Brain pericyte (primary cell): ENCODE measurements at regions not wholly inside any gene's neighbourhood (a gene's known extent, or its start where the extent isn't known, plus 50 kb on each side); places are given as distances from the start of the nearest gene placed in this dataset.
A peak's percentile ranks its signal among the peaks of the same experiment; 100 is the strongest.

Experiments used
- DNase-seq: peaks from one replicate; pipeline ENCODE4 v3.0.0-alpha.2; 2012; ENCODE audit warnings: low read depth, low spot score

DNA sequence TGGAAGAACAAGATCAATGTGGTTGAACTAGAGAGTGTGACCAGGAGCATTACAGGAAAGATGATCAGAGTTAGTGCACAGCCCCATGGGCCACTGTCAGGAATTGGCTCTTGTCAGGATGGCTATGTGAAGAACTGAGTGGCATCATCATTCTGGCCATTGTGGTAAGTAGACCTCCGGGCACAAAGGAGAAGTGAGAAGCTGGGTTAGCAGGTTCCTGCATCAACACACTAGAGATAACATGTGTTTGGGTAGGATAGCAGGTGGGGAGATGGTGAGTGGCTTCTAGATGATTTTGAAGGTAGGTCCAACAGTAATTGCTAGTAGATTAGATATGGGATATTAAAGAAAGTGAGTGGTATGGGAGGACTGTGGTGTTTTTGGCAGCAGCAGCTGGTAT lies 408.2 kb downstream of the TSN start:
- DNase-seq: no peak

DNA sequence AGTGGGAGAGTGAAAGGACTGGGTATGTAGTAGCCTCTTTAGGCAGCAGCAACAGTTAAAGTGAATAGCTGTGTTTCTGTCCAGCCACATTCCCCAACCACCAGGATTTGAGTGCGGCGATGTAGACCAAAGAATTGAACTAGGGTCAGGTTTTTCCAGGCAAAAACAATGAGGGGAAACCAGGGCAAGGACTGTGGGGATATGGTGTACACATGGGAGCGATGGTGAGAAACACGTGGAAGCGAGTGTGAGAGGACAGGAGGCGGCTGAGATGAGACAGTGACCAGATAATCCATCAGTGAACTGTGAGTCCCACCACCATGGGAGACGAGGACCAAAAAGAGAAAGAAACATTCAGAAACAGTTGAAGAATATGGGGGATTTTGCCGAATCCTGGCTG lies 409.5 kb downstream of the TSN start:
- no peak for DNase-seq

- DNase-seq: no peak
Measured at GRCh38 chr2:122166820-122167219, 411.4 kb downstream of the TSN start.

DNA sequence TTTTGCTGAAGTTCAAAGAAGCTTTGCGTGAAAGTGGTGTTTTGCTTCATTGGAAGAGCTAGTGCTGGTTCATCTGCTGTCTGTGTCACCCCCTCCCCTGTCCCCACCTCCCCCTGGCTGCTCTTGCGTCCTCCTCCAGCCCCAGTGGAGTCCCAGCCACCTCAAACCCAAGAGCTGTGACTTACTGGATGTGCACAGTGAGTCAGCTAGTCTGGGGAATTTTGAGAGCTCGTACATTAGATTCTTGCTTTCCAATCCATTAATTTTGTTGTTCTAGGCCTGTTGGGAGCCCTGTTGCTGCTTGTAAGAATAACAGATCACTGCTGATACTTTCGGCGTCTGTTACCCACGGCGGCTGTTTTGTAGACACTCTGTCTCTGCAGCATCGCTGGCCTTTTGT lies 412.1 kb downstream of the TSN start:
- DNase-seq: no peak

GRCh38 chr2:122168799-122169198 lies 413.3 kb downstream of the TSN start:
- no peak for DNase-seq

DNA sequence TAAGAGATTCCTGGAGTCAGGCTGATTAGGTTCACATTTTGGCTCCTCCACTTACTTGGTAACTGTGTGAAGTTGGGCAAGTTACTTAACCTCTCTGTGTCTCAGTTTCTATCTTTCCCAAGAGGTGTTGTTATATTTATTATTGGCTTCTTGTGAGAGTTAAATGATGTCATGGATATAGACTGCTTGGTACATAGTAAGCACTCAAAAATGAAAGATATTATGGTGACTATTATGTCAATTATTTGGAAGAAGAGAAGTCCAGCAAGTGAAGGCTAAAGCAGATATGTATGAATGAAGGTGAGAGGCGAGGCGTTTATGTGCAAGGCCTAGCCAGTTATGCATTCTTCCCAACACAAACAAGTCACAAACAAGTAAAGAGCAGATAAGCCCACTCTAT lies 417.4 kb downstream of the TSN start:
- no peak for DNase-seq

GRCh38 chr2:122174061-122174460 lies 418.6 kb downstream of the TSN start:
- no peak for DNase-seq

GRCh38 chr2:122179492-122180165 lies 424.2 kb downstream of the TSN start:
- DNase-seq: no peak

DNA sequence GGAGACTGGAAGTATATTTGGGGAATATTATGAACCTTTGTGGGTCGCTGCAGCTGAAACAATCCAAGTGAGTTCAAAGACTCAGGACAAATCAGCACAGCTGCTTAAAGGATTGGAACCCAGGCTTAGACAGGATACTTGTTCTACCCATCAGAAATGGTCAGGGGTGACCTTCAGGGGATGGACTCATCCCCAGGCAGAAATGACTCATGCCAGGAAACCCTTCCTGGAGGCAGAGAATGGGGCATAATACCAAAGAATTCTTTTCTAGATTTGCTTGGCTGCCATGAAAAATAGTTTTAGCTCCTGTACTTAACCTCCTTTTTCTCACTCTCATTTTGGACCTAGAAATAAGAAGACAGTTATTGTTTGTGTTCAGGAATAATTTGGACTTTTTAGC lies 425.5 kb downstream of the TSN start:
- no peak for DNase-seq

DNA sequence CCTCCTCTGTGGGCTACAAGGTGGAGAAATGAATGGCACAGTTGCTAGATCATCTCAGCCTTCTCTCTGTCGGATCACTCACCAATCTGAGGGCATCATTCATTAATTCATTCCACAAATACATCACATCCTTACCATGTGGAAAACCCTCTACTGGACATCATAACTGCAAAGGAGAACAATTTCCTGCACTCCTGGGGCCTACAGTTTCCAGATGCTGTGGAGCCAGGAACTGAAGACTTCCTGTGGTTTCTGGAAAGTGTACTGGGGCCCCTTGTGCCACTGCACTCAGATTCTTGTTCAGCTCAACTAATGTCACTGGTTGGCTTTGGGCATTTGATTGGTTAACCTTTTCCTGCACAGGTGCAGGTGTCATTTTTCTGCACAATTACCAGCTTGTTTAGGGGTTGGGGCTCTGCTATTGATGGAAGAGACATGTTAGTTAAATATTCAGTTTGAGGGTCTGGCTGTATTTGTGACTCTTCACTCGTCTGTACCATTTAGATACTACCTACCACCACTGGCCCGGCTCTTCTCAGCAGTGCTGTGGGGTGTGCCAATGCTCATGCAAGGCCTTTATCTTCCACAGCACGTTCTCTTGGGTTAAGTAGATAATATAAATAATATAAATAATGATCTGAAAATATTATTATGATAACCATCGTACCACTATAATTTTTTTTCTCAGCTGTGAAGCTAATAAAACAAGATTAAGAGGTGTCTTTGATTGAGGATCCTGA lies 427.3 kb downstream of the TSN start:
- DNase-seq: no peak

- DNase-seq: no peak
Measured at GRCh38 chr2:122183890-122184289, 428.4 kb downstream of the TSN start.

DNA sequence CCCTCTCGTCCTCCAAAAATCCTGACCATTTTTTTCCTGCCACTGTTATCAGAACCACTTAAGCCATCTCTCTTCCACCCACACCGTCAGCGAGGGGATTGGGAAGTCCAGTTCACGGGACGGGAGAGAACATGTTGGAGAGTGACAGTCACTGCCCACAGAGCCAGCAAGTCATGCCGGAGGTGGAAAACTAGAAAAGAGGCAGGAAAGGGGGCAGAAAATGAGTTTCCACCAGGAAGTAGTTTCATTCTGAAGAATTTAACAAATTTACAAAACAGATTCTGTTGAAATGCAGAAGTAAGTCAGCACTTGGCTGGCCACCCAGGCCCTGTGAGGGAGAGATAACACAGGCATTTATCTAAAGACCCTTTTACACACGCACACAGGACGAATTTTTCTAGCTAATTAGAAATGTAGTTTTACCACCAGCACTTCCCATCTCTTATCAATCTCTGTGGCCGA lies 431.3 kb downstream of the TSN start:
- no peak for DNase-seq

DNA sequence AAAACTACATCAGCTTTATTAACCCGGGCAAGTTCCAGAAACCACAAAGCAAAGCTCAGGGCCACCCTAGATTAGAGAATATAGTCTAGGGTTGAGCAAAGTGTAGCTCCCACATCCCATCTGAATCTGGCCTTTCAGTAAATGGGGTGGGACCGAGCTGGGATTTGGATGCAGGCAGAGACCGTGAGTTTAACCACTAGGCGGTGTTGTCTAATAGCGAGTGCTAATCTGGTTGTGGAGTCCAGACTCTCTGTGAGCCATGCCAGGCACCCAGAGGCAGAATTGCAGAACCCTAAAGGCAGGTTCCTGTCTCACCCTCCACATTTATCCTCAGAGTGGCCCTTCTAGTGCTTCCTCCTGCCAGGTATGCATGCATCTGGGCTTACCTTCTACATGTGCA lies 435.9 kb downstream of the TSN start:
- no peak for DNase-seq

- no peak for DNase-seq
Measured at GRCh38 chr2:122193622-122194021, 438.2 kb downstream of the TSN start.

DNA sequence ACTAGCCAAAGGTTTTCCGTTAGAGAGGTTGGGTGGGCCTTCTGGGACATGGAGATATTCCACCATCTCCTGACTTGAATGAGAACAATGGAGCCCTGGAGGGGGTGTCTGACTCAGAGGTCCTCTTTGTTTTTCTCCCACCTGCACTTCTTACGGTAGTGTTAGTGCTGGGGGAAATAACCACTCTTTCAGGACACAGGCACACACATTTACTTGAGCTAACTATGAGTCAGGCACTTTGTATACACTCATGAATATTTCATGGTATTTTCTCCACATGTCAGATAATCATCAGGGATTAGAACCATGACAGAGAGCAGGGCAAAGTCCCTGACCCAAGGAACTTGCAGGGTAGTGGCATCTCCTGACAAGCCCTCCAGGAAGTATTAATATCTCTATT lies 439.1 kb downstream of the TSN start:
- no peak for DNase-seq

GRCh38 chr2:122203523-122203922 lies 448.1 kb downstream of the TSN start:
- peak; percentile 2 for DNase-seq

GRCh38 chr2:122205641-122206040 lies 450.2 kb downstream of the TSN start:
- no peak for DNase-seq

DNA sequence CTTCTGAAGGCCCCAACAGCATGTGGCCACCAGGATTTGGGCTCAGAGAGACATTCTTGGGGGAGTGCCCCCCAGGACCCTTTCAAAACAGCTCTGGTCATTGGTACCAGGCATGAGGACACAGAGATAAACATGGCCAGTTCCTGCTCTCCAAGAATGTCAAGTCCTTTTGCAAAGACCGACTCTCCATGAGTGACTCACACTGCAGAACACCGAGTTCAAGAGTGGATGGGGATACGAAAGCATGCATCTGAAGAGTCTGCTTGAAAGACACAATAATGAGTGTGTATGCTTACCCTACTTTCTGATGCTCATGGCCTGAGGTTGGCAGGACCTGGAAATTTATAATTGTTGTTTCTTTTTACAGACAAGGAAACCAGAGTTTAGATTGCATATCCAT lies 450.6 kb downstream of the TSN start:
- no peak for DNase-seq

DNA sequence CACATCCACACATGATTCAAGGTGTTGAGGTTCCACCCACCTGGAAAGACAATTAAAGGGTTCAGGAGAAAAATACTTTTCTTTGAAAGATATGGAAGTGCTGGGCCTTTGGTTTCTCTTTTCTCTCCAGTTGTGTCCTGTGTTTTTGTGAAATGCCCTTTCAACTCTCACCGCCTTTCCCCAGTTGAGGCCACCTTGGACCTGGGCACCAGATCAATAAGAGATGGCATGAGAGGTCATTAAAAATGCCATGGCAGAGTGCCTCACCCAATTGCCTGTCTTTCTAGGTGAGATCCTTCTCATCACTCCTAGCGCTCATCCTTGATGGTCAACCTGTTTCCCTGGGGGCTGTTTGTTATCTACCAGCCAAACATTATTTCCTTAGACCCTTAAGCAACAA lies 453.9 kb downstream of the TSN start:
- no peak for DNase-seq

DNA sequence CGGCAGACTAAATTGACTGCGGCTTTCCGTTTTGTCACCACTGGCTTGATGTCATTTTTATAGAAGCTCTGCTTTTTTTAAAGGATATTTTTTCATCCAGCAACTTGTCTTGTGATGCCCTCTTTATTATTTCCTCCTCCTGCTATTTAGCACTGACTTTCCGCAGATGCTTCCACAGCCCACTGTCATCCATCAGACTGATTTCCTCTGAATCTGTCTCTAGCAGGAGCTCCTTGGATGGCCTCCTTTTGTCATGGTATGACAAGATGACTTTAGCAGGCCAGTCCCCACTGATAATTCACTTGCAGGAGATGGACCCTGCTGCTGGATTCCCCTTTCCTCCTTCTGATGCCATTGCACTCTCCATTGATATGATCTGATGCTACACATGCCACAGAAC lies 454.6 kb downstream of the TSN start:
- no peak for DNase-seq

- DNase-seq: no peak
Measured at GRCh38 chr2:122210898-122211856, 455.7 kb downstream of the TSN start.

- no peak for DNase-seq
Measured at GRCh38 chr2:122213312-122213711, 457.9 kb downstream of the TSN start.
